Neural cell (in vitro differentiated cells): ENCODE measurements at regions not wholly inside any gene's neighbourhood (a gene's known extent, or its start where the extent isn't known, plus 50 kb on each side); places are given as distances from the start of the nearest gene placed in this dataset.

Source experiments
- H2AFZ ChIP-seq: fragments of 200-600, 300-800 bp; sonication (generic), shearing (Covaris generic); 2 replicates; pipeline ENCODE4 v1.6.0; 2014; ENCODE audit warnings: low read depth, mild to moderate bottlenecking, antibody characterized with exemption, low read length, moderate library complexity
- H3F3A ChIP-seq: fragments of 200-600 bp; shearing (Covaris generic); 2 replicates; pipeline ENCODE4 v1.6.1; 2016; ENCODE audit warnings: mild to moderate bottlenecking, moderate library complexity, mixed read lengths, antibody characterized with exemption, low read length; ENCODE audit not compliant: insufficient read depth, poor library complexity, severe bottlenecking
- H3K27ac ChIP-seq: fragments of 200-600, 300-800 bp; sonication (generic), shearing (Covaris generic); 2 replicates; pipeline ENCODE4 v1.5.1; 2014; ENCODE audit warnings: mild to moderate bottlenecking, low read length, moderate library complexity
- H3K27me3 ChIP-seq: fragments of 300-800, 200-600 bp; sonication (generic), shearing (Covaris generic); 2 replicates; pipeline ENCODE4 v1.6.0; 2014; ENCODE audit warnings: mild to moderate bottlenecking, low read depth, low read length, moderate library complexity; ENCODE audit not compliant: insufficient read depth
- H3K36me3 ChIP-seq: fragments of 300-800, 200-600 bp; sonication (generic), shearing (Covaris generic); 2 replicates; pipeline ENCODE4 v1.5.1; 2014; ENCODE audit warnings: mild to moderate bottlenecking, antibody characterized with exemption, low read length, moderate library complexity; ENCODE audit not compliant: insufficient read depth
- H3K4me2 ChIP-seq: fragments of 300-800, 200-600 bp; sonication (generic), shearing (Covaris generic); 2 replicates; pipeline ENCODE4 v1.6.0; 2014; ENCODE audit warnings: mild to moderate bottlenecking, low read length
- H3K4me3 ChIP-seq: fragments of 300-800, 200-600 bp; sonication (generic), shearing (Covaris generic); 2 replicates; pipeline ENCODE4 v1.5.1; 2014; ENCODE audit warnings: mild to moderate bottlenecking, low read length, moderate library complexity
- H3K79me2 ChIP-seq: fragments of 200-600 bp; shearing (Covaris generic); replicated peaks from 2 replicates; pipeline ENCODE4 v1.6.0; 2014; ENCODE audit warnings: mild to moderate bottlenecking, low read length, moderate library complexity; ENCODE audit not compliant: insufficient read depth
- H3K9ac ChIP-seq: fragments of 300-800, 200-600 bp; sonication (generic), shearing (Covaris generic); 2 replicates; pipeline ENCODE4 v1.6.1; 2016; ENCODE audit warnings: mild to moderate bottlenecking, low read length, mixed read lengths
- H3K9me2 ChIP-seq: fragments of 200-600 bp; shearing (Covaris generic); 2 replicates; pipeline ENCODE4 v1.6.1; 2016; ENCODE audit warnings: mild to moderate bottlenecking, low read length, mixed read lengths; ENCODE audit not compliant: insufficient read depth
- H3K9me3 ChIP-seq: fragments of 200-600, 300-800 bp; sonication (generic), shearing (Covaris generic); 2 replicates; pipeline ENCODE4 v1.6.1; 2016; ENCODE audit warnings: mild to moderate bottlenecking, mixed run types, low read length, moderate library complexity, mixed read lengths
- H4K20me1 ChIP-seq: fragments of 200-600 bp; shearing (Covaris generic); 2 replicates; pipeline ENCODE4 v1.6.1; 2016; ENCODE audit warnings: mild to moderate bottlenecking, mixed run types; ENCODE audit not compliant: insufficient read depth
- CTCF ChIP-seq: fragments of 450-650 bp; IDR thresholded peaks from 2 replicates; pipeline ENCODE4 v1.5.1; 2014; ENCODE audit warnings: antibody characterized with exemption, mild to moderate bottlenecking, moderate library complexity; ENCODE audit not compliant: poor library complexity, severe bottlenecking
- EP300 ChIP-seq: fragments of 450-650 bp; conservative IDR thresholded peaks from 2 replicates; pipeline ENCODE4 v1.6.1; 2014; ENCODE audit warnings: antibody characterized with exemption, mild to moderate bottlenecking, moderate library complexity; ENCODE audit not compliant: poor library complexity, severe bottlenecking
- EZH2 ChIP-seq: fragments of 200-600, 300-800 bp; shearing (Covaris generic), sonication (generic); IDR thresholded peaks from 2 replicates; pipeline ENCODE4 v1.6.1; 2014; ENCODE audit warnings: antibody characterized with exemption, low read length, borderline replicate concordance, mild to moderate bottlenecking; ENCODE audit not compliant: insufficient read depth, poor library complexity, severe bottlenecking
- MXI1 ChIP-seq: fragments of 450-650 bp; conservative IDR thresholded peaks from 2 replicates; pipeline ENCODE4 v1.6.1; 2014; ENCODE audit warnings: antibody characterized with exemption, mild to moderate bottlenecking; ENCODE audit not compliant: poor library complexity, severe bottlenecking
- POLR2AphosphoS5 ChIP-seq: IDR thresholded peaks from 2 replicates; pipeline ENCODE4 v1.6.1; 2012
- RAD21 ChIP-seq: fragments of 450-650 bp; conservative IDR thresholded peaks from 2 replicates; pipeline ENCODE4 v1.6.1; 2014; ENCODE audit warnings: antibody characterized with exemption, mild to moderate bottlenecking, moderate library complexity
- REST ChIP-seq: IDR thresholded peaks from 2 replicates; pipeline ENCODE4 v1.6.1; 2012; ENCODE audit warnings: borderline replicate concordance
- SMC3 ChIP-seq: fragments of 450-650 bp; conservative IDR thresholded peaks from 2 replicates; pipeline ENCODE4 v1.6.1; 2014; ENCODE audit warnings: antibody characterized with exemption, mild to moderate bottlenecking, moderate library complexity; ENCODE audit not compliant: poor library complexity
- TAF1 ChIP-seq: IDR thresholded peaks from 2 replicates; pipeline ENCODE4 v1.6.1; 2012; ENCODE audit warnings: low read depth

- H3F3A ChIP-seq = no peaks in the 10 kb centered on the region
These were observed 1582.3 kb upstream of the TMEFF2 start for GRCh38 chr2:193776988-193777387.

GRCh38 chr2:193774166-193774565 is 1579.4 kb upstream of the TMEFF2 start:
- H3K9ac ChIP-seq = no peak overlapping the region
- H3K36me3 ChIP-seq = no peaks in the 10 kb centered on the region
- H3K27ac ChIP-seq = no peak overlapping the region
- TF ChIP-seq TAF1 = no peak
- no peak for TF ChIP-seq RAD21
- TF ChIP-seq CTCF = no peak
- H3F3A ChIP-seq = no peaks in the 10 kb centered on the region
- H3K9me2 ChIP-seq = no peaks in the 10 kb centered on the region
- no peak overlapping the region for H2AFZ ChIP-seq
- no peaks in the 10 kb centered on the region for H4K20me1 ChIP-seq
- no peaks in the 10 kb centered on the region for H3K79me2 ChIP-seq
- no peaks in the 10 kb centered on the region for H3K27me3 ChIP-seq
- no peak overlapping the region for H3K4me2 ChIP-seq
- no peak overlapping the region for H3K4me3 ChIP-seq
- no peaks in the 10 kb centered on the region for H3K9me3 ChIP-seq

More at GRCh38 chr2:193776988-193777387, 1582.3 kb upstream of the TMEFF2 start:
- H3K27ac ChIP-seq = no peak overlapping the region
- H3K4me3 ChIP-seq = no peak overlapping the region
- TF ChIP-seq TAF1 (no peak), EP300 (no peak), EZH2 (no peak), POLR2AphosphoS5 (no peak), SMC3 (no peak), REST (no peak), MXI1 (no peak), CTCF (no peak), RAD21 (no peak)
- no peak overlapping the region for H3K4me2 ChIP-seq
- no peak overlapping the region for H2AFZ ChIP-seq
- no peak overlapping the region for H3K9ac ChIP-seq
- H3K27me3 ChIP-seq = no peaks in the 10 kb centered on the region
- H4K20me1 ChIP-seq = no peaks in the 10 kb centered on the region
- no peaks in the 10 kb centered on the region for H3K36me3 ChIP-seq
- H3K79me2 ChIP-seq = no peaks in the 10 kb centered on the region
- H3K9me2 ChIP-seq = no peaks in the 10 kb centered on the region
- H3K9me3 ChIP-seq = no peaks in the 10 kb centered on the region
